Nephron progenitor cell (in vitro differentiated cells): ENCODE measurements at regions not wholly inside any gene's neighbourhood (a gene's known extent, or its start where the extent isn't known, plus 50 kb on each side); places are given as distances from the start of the nearest gene placed in this dataset.

Source experiments
- DNase-seq: peaks from one replicate; pipeline ENCODE4 v3.0.0; 2021
- H3K27ac Mint-ChIP-seq: 2 replicates; pipeline ENCODE4 v1.8.0; 2021; ENCODE audit warnings: mild to moderate bottlenecking, moderate library complexity, mixed read lengths
- H3K27me3 Mint-ChIP-seq: 2 replicates; pipeline ENCODE4 v1.8.0; 2021; ENCODE audit warnings: mild to moderate bottlenecking, low read depth, mixed read lengths; ENCODE audit not compliant: poor library complexity
- H3K36me3 Mint-ChIP-seq: 2 replicates; pipeline ENCODE4 v1.8.0; 2021; ENCODE audit warnings: low read depth, mixed read lengths
- H3K4me1 Mint-ChIP-seq: 2 replicates; pipeline ENCODE4 v1.8.0; 2021; ENCODE audit warnings: mixed read lengths
- H3K4me3 Mint-ChIP-seq: 2 replicates; pipeline ENCODE4 v1.8.0; 2021; ENCODE audit warnings: mild to moderate bottlenecking, moderate library complexity, mixed read lengths
- H3K9me3 Mint-ChIP-seq: 2 replicates; pipeline ENCODE4 v1.8.0; 2021; ENCODE audit warnings: mild to moderate bottlenecking, moderate library complexity, mixed read lengths
- TF ChIP-seq, protein P1 (sequence below): fragments of 200-600 bp; sonication (generic); IDR thresholded peaks from 2 replicates; pipeline ENCODE4 v1.5.0; 2021; ENCODE audit warnings: antibody characterized with exemption

GRCh38 chr13:25044071-25044470 lies 51.9 kb upstream of the PABPC3 start:
- Mint-ChIP-seq H3K4me3 (no peak overlapping the region), H3K9me3 (no peaks in the 10 kb centered on the region), H3K27ac (no peak overlapping the region), H3K36me3 (no peaks in the 10 kb centered on the region), H3K27me3 (peaks cover 58% of the 10 kb centered on the region), H3K4me1 (peaks cover 10% of the 10 kb centered on the region)
- TF ChIP-seq, protein P1, sequence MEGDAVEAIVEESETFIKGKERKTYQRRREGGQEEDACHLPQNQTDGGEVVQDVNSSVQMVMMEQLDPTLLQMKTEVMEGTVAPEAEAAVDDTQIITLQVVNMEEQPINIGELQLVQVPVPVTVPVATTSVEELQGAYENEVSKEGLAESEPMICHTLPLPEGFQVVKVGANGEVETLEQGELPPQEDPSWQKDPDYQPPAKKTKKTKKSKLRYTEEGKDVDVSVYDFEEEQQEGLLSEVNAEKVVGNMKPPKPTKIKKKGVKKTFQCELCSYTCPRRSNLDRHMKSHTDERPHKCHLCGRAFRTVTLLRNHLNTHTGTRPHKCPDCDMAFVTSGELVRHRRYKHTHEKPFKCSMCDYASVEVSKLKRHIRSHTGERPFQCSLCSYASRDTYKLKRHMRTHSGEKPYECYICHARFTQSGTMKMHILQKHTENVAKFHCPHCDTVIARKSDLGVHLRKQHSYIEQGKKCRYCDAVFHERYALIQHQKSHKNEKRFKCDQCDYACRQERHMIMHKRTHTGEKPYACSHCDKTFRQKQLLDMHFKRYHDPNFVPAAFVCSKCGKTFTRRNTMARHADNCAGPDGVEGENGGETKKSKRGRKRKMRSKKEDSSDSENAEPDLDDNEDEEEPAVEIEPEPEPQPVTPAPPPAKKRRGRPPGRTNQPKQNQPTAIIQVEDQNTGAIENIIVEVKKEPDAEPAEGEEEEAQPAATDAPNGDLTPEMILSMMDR = no peak
- no peak for DNase-seq
